ENCODE measurements at regions not wholly inside any gene's neighbourhood (a gene's known extent, or its start where the extent isn't known, plus 50 kb on each side); places are given as distances from the start of the nearest gene placed in this dataset.

DNA sequence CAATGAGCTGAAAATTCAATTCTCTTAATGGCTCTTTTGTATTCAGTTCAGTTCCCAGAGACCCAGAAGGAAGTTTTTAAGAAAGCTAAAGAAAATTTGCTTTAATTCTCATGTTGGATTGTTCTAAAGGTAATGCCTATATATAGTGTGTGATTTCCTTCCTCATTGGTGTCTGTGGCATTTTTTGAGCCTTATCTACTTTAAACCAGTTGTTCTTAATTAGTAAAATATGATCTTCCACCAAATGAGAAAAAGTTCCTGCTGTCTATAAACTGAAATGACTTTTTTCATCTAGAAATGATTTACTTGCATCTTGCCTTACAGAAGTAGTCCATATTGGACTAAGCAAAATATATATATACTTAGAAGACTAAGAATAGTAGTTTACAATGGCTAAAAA, 622.1 kb upstream of the KIRREL3 start:
- no peak for DNase-seq

DNA sequence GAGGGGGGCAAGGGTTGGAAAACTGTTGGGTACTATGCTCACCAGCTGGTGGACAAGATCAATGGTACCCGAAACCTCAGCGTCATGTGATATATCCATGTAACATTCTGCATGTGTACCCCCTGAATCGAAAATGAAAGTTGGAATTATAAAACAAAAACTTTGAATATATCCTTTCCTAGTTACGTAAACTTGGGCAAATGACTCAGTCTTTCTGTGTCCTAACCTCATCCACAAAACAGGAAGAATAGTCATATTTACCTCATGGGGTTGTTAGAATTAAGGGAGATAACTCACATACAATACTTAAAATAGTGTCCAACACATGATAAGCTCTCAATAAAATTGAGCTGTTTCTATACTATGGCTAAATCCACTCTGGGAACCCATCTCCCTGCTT, 620.1 kb upstream of the KIRREL3 start:
- DNase-seq, result no peak

DNA sequence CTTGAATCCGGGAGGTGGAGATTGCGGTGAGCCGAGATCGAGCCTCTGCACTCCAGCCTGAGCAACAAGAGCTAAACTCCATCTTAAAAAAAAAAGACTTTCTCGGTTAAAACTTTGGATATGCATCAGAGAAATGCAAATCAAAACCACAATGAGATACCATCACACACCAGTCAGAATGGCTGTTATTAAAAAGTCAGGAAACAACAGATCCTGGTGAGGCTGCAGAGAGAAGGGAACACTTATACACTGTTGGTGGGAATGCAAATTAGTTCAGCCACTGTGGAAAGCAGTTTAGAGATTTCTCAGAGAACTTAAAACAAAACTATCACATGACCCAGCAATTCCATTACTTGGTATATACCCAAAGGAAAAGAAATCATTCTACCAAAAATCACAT, 619.4 kb upstream of the KIRREL3 start:
- no peak for DNase-seq

DNA sequence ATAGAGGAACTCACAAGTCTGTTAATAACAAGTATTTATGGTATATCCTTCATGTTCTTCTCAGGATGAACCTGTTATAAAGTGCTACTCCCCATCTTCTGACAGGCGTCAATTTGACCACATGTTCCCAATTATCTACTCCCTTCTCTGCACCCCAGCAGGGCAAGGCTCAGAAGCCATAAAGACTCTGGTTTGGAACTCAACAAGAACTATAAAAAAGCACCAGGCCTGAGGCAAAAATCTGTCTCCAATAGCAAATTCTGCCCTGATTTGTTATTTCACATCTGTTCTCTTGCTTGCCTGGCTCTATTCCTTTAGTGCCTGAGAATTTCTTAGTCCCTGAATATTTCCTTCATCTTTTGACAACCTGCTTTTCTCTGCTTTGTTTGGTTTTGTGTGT, 618.2 kb upstream of the KIRREL3 start:
- no peak for DNase-seq

DNA sequence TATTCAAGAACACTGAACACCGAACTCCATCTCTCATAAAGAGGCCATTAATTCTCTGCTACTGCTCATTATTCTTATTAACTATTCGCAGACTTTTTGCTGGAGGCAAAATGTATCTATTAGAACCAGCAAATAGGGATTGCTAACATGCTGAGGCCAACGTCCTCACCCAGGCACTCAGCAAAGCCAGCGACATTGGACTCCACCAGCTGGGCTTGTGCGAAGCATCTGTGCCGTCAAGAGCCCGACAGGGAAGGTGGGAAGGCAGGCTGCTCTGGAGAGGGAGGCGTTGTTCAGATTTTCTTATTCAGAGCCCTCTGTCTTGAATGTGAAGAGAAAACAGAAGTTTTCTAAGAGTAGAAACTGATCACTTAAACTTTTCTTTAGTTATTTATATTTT, 615.6 kb upstream of the KIRREL3 start:
- no peak for DNase-seq

DNA sequence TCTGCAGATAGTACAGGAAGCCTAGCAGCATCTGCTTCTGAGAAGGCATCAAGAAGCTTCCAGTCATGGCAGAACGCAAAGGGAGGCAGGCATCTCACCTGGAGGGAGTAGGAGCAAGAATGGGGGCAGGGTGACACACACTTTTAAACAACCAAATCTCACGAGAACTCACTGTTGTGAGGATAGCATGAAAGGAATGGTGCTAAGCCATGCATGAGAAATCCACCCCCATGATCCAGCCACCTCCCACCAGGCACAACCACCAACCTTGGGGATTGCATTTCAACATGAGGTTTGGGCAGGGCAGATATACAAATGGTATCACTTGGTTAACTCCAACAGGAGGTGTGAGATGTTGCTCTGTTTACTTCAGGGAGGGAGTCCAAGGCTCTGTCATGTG, 612.0 kb upstream of the KIRREL3 start:
- no peak for DNase-seq

DNA sequence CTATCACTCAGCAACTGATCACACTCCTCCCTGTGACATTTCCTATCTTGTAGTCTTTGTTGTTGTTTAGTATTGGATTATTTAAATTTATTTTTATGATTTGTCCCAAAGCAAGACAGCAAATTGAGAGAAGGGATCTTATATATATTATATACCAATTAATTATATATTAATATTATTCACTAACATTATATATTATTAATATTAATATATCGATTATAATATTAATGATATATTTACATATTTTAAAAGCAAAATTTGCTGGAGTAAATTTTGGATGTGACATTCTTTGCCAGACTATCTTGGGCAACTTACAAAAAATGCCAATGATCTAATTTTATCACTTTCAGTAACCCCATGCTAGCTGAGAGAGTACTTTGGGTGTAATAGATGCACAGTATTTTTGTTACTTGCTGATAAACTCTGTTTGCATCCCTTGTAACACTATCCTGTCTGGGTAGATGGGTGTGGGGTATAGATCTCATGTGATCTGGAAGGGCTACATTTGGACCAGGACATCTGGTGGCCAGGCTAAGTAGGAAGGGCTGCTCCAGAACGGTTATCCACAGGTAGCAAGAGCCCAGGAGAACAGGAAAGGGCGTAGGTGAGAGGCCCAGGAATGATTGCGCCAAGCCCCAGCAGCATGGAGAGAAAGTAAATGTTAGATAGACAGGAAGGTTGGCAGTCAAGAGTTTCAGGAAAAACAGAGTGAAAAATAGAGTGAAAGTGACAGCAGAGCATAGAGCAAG, 608.6 kb upstream of the KIRREL3 start:
- no peak for DNase-seq

DNA sequence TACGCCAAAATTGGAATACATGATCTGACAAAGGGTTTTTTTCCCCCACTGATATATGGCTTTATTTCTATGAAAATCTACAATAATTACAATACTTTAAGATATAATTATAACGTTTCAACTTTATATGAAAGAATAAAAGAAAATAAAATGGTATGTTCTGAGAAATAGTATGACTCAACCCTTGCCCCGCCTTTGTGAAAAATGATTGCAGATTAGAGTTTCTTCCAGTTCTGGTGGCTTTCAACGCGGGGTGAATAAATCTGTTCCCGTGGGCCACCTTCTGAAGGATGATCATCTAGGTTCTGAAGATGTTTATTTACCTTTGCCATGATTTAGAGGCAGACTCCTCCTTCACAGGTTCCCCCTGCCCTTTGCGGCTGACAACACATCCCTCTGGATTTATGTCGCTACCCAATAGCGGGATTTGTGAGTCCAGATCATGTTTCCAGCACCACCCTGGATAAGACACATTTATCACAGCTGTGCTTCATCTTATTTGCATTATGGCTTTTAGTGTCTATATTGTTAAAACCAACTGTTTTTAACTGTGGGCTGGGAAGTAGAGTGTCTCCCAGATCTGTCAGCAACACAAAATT, 607.0 kb upstream of the KIRREL3 start:
- DNase-seq, result no peak

DNA sequence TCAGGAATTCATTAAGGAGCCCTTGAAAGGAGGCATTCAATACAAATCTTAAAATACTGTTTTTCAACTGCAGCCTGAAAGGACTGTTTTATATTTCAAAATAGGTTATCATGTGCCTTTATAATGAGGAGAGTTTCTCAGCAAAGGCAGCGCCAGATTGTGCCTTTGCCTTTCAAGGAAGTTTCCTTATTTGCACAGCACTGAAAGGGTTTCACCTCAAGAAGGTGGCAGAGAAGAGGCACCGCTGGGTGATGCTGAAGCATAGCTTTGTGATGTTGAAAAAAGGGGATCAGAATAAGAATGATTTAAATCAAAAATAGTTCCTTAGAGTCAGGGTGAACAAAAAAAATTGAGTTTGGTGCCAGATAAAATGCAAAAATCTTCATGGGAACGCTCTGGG, 601.0 kb upstream of the KIRREL3 start:
- no peak for DNase-seq

DNA sequence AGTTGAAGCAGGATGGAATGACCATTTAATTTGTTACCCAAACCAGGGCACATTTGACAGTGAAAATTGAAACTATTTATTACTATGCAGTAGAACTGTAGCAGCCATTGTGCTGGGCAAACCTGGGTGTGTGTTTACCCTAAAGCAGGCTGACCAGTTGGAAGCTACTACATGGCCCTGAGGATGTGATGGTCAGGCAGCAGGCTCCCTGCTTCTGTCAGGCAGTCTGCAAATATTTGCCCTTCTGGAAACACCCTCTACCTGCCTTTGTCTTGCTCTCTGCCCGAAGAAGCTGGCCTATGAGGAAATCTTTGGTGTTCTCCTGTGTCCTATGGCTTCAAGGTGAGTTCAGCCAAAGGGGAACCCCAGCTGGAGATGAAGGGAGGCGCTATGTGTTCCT, 600.1 kb upstream of the KIRREL3 start:
- no peak for DNase-seq

DNA sequence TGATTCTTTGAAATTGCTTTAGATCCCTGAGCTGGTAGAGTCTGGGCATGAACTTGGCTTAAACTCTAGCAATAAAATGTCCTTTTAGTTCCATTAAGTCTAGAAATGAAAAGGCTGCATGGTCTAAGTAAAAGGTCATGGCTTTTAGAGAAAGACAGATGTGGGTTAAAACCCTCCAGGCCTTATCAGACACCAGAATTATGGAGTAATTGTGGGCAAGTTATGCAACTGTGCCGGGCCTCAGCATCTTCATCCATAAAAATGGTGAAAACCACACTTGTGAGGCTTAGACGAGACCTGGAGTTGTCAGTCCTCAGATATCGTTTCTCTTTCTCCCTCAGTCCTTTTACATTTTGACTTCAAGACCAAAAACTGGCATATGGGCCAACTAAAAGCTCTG, 597.9 kb upstream of the KIRREL3 start:
- no peak for DNase-seq

DNA sequence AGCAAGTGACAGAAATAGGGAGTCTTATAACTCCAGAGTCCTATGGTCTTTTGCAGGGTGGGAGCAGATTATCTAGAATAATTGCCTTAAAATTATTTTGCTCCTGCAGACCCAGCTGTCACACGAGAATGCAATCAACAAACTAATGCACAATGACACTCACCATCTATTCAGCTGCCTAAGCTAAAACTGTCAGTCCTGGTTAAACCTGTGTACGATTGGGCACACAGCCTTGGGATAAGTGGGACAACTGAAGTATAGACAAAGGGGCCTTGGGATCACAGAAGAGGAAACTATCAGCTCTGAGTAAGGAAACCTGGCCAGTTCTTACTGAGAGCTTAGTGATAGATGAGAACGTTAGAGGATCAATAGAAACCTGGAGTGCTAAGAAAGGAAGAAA, 595.9 kb upstream of the KIRREL3 start:
- no peak for DNase-seq

DNA sequence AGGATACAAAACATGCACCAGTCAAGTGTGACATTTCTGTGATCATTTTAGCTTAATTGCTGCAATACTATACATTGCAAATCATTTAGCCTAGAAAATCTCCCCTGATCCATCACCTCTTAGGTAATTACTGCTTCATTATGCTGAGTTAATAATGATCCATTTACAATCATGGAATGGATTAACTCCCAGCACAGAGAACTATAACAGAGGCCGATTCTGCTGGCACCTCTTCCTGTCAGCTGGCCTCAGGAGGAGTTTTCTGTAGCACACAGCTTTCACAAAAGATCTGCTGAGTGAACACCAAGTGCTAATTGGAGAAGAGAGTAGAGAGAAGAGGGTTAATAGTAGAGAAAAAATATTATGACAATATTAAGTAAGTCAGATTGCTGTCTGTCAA, 591.8 kb upstream of the KIRREL3 start:
- DNase-seq, result no peak

DNA sequence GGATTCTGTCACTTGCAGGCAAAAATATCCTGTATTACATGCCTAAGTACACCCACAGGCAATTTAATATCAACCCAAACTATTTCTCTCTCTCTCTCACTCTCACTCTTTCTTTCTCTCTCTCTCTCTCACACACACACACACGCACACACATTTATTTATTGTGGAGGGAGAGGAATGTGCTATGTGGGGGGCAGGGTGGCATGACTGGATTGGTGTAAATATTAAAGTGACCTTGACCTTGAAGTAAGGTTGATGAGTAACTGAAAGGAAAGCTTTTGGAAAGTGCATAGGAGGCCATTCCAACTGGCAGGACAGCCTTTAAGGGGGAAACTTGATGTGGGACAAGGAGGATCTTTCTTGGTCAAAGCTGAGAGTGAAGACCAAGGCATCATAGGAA, 589.7 kb upstream of the KIRREL3 start:
- DNase-seq, result no peak

DNA sequence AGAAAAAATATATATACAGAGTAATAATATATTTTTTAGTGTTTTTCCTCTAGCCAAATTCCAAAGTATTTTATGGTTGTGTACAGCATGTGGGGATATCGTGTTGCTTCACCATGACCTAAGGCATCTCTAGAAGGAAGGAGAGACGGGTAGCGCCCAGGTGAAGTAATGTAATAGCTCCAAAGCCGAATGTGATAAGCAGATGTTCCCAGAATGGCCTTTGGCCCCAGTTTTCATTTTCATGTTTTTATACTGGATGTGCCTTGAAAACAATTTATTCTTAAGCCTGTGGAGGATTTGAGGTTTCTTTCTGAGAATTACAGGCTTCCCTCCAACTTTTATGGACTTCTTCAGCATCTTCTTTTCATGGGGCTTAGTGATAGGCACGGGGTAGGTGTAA, 587.9 kb upstream of the KIRREL3 start:
- no peak for DNase-seq

DNA sequence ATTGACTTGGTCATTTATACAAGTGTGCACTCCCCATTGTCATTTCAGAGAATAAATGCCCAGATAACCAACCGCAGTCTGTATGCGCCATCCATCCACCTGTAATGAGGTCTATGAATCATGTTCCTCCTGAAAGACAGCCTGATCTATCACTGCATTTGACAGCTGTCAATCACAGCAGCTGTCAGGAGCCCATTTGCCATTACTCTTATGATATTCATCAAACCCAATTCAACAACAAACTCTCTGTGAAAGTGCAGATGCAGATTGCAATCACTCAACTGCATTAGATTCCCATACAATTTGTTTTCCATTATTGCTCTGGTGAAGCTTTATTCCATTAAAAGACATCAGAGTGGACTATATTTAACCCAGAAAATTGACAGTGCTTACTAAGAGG, 586.9 kb upstream of the KIRREL3 start:
- DNase-seq, result no peak

DNA sequence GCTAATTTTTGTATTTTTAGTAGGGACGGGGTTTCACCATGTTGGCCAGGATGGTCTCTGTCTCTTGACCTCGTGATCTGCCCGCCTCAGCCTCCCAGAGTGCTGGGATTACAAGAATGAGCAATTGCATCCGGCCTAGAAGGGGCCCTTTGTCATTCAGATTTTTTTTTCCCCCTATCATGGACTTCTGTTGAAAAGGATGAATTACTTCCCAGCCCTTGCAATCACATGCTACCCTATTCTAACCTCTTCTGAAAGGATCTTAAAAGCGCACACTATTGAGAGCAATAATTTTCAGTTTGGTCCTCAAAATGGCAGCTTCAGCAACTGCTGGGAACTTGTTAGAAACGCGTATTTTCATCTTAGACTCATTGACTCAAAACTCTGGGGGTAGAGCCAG, 575.6 kb upstream of the KIRREL3 start:
- DNase-seq, result no peak

DNA sequence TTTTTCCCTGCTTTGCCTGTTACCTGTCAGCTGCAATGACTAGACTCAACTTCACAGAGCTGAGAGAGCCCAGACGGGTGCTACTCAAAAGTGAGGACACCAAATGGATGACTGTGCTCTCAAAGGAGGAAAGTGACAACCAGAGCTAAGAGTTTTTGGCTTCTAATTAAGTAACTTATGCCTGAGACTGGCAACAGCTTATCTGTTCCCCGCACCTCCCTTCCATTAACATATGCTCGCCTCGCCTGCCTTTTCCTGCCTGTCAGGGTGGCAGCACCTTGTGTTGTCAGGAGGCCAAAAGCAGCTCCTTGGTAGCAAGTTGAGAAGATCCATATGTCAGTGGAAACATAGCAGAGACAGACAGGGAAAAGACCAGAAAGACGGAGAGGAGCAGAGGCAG, 573.9 kb upstream of the KIRREL3 start:
- DNase-seq, result no peak

DNA sequence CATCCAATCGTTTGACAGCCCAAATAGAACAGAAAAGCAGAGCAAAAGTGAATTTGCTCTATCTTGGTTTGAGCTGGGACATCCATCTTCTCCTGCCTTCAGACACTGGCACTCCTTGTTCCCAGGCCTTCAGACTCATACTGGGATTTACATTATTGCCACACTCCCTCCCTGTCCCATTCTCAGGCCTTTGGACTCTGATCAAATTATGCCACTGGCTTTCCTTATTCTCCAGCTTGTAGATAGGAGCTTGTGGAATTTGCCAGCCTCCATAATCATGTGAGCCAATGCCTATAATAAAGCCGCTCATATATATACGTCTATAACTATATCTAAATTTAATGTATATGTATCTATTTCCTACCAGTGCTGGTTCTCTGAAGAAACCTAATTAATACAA, 568.3 kb upstream of the KIRREL3 start:
- no peak for DNase-seq

DNA sequence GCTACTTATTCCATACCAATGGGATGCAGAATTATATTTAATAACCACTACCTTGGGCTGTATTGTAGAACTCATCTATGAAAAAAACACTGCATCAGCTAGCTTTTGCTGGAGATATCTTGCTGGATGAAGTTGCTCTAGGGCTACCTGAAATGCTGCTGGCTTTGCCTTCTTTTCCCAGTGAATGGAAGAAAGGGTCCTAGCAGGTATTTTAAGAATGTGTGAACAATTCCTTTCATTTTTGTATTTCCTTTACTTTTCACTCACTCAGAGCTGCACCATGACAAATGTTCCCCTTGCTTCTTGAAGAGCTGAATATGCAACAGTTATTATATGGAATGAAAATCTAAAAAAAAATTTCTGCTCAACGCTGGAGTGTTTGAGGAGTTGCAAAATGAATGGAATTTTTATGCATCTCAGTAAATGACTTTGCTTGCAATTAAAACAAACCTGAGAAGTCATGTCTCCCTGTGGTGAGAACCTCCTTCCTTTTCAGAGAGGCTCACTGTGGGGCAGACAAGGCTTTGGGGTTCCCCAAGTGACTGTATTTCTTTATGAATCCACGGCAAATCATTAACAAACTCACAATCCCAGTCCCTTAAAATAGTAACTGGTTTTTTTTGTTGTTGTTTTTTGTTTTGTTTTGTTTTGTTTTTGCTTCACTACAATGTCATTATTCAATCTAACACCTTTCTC, 566.8 kb upstream of the KIRREL3 start:
- no peak for DNase-seq

DNA sequence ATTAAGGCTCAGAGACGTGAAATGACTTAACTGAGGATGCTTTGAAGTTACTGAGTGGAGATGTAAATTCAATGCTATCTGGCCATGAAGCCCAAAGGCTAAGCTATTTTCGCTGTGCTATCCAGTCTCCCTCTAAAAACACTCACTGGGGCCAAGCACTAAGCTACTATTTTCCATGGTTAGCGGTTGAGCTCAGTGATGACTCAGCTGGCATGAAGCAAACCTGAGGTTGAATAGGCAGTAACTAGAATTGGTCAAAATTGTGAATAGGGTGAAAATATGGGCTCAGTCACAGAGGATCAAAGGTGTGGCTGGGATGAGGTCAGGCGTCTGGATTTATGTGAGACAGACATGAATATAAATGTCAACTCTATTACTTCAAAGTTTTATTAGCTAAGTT, 564.2 kb upstream of the KIRREL3 start:
- DNase-seq, result peak; percentile 18

DNA sequence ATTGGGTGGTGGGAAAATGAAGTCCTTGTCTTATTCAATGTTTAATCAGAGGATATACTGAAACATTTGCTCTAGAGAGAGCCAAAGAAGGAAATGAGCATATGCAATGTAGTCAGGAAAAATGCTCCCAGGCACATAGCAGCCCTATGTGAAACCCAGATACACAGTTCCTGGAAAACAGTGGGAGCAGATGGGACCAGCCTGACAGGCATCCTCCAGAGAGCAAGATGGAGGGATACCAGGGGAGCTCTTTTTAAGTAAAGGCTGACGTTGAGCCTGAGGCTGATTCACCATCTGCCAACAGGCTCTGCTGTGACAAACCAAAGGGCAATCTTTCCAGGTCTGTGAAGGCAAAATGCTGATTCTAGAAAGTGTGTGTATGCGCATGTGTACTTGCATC, 559.4 kb upstream of the KIRREL3 start:
- DNase-seq, result no peak

DNA sequence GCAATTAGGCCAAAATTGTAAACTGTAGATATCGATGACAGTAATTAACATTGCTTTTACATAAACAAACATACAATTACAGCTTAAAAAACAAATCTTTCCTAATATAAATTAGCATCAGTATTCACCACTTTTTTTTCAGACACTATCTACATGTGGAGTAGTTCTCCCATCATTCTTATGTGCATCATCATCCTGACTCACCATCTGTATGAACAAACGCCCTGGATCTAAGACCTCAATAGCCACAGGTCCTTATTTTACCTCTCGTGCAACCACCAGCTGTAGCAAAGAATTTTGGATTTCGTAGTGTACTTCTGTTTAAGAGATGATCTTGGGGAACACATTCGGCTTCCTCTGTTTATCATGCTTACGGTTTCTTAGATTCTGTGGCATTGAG, 551.9 kb upstream of the KIRREL3 start:
- DNase-seq, result no peak

DNA sequence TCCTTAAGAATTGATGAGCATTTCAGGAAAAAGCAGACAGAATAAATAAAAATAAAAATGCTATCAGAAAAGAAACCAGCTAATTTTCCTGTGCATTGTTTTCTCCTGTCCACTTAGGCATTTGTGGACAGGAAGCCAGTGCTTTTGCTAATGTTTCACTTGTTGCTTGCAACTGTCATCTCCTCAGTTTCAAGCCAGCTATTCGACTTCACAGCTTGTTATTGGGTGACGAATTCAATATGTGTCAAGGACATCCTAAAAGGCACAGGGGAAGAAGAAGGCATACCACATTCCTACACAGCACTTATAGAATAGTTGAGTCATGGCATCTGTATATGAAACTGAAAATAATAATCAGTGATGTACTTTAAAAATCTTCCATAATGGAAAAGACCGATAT, 530.6 kb upstream of the KIRREL3 start:
- no peak for DNase-seq

DNA sequence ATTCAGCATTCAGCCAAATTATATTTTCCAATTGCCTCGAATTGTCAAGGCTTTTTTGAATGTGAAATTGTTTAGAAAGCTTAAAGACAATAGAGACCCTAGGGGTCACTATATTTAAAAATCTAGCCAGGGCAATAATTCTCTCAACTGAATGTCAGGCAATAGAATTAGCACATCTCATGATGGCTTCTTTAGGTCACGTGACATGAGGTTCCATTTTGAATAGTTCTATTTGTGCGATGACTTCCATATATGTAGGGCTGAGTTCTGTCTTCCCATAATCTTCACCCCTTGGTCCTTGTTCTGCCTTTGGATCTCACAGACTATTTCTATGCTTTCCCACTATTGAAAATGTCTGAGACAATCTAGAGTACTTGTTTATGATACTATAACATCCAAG, 527.7 kb upstream of the KIRREL3 start:
- DNase-seq, result no peak

Measured in T1000 (cell line).